ENCODE measurements at regions not wholly inside any gene's neighbourhood (a gene's known extent, or its start where the extent isn't known, plus 50 kb on each side); places are given as distances from the start of the nearest gene placed in this dataset.

GRCh38 chr1:240008298-240008697 is 83.4 kb upstream of the FMN2 start:
- H3K27ac ChIP-seq: no peak overlapping the region
- intact Hi-C loops (cut with DNase I): no loop called here
- no peak for TF ChIP-seq POLR2A (IDR thresholded peaks at IDR 0.05)
- TF ChIP-seq, protein P1, sequence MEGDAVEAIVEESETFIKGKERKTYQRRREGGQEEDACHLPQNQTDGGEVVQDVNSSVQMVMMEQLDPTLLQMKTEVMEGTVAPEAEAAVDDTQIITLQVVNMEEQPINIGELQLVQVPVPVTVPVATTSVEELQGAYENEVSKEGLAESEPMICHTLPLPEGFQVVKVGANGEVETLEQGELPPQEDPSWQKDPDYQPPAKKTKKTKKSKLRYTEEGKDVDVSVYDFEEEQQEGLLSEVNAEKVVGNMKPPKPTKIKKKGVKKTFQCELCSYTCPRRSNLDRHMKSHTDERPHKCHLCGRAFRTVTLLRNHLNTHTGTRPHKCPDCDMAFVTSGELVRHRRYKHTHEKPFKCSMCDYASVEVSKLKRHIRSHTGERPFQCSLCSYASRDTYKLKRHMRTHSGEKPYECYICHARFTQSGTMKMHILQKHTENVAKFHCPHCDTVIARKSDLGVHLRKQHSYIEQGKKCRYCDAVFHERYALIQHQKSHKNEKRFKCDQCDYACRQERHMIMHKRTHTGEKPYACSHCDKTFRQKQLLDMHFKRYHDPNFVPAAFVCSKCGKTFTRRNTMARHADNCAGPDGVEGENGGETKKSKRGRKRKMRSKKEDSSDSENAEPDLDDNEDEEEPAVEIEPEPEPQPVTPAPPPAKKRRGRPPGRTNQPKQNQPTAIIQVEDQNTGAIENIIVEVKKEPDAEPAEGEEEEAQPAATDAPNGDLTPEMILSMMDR (IDR thresholded peaks at IDR 0.05): no peak
- H3K27me3 ChIP-seq: no peaks in the 10 kb centered on the region
- no peak for DNase-seq
- no peaks in the 10 kb centered on the region for H3K4me1 ChIP-seq
- H3K4me3 ChIP-seq: no peak overlapping the region
- H3K9me3 ChIP-seq: no peaks in the 10 kb centered on the region
- WGBS (ENCODE audit: insufficient coverage, low coverage, low lambda C conversion rate, missing lambda C conversion rate): 43% methylated on average over 3 of the region's 5 CpGs
- no peak for ATAC-seq
- H3K36me3 ChIP-seq: no peaks in the 10 kb centered on the region

DNA sequence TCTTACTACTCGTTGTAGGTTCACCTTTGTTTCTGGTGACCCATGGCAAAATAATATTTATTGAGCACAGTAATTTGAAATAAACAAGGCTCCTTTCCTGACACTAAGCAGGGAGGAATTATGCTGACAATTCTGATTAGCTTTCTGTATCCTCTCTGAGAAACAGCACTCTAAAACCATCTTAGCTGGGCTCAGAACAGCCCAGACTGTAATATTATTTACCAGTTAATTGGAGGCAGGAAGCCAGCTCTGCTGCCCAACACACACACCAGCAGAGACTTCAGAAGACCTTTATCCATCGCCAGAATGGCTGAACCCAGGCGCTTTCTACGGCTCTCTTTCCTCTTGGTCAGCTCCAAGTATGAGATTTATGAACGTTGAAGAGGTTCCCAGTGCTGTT is 77.6 kb upstream of the FMN2 start:
- Histone ChIP-seq H3K4me3 (no peak overlapping the region), H3K4me1 (no peaks in the 10 kb centered on the region), H3K9me3 (no peaks in the 10 kb centered on the region), H3K36me3 (no peaks in the 10 kb centered on the region), H3K27ac (no peak overlapping the region), H3K27me3 (no peaks in the 10 kb centered on the region)
- 45% methylated on average over 5 of the region's 5 CpGs for WGBS (ENCODE audit: insufficient coverage, low coverage, low lambda C conversion rate, missing lambda C conversion rate)
- ATAC-seq (no peak), DNase-seq (no peak)
- TF ChIP-seq, protein P1 (IDR thresholded peaks at IDR 0.05): no peak
- no peak for TF ChIP-seq POLR2A (IDR thresholded peaks at IDR 0.05)
- intact Hi-C loops (cut with DNase I): no loop called here

DNA sequence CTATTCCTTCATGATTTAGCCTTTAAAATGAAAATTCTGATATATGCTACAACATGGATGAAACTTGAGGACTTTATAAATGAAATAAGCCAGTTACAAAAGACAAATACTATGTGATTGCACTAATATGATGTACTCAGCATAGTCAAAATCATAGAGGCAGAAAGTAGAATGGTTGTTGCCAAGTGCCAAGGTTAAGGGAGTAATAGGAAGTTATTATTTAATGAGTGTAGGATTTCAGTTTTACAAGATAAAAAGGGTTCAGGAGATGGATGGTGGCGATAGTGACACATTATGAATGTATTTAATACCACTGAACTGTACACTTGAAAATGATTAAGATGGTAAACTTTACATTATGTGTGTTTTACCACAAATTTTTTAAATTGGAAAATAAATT is 73.1 kb upstream of the FMN2 start:
- intact Hi-C loops (cut with DNase I): no loop called here
- no peak for TF ChIP-seq POLR2A (IDR thresholded peaks at IDR 0.05)
- Histone ChIP-seq H3K27ac (no peak overlapping the region), H3K4me3 (no peak overlapping the region), H3K36me3 (no peaks in the 10 kb centered on the region), H3K27me3 (no peaks in the 10 kb centered on the region), H3K4me1 (no peaks in the 10 kb centered on the region), H3K9me3 (no peaks in the 10 kb centered on the region)
- 0% methylated on average over 1 of the region's 1 CpG for WGBS (ENCODE audit: insufficient coverage, low coverage, low lambda C conversion rate, missing lambda C conversion rate)
- ATAC-seq: no peak
- DNase-seq: no peak

DNA sequence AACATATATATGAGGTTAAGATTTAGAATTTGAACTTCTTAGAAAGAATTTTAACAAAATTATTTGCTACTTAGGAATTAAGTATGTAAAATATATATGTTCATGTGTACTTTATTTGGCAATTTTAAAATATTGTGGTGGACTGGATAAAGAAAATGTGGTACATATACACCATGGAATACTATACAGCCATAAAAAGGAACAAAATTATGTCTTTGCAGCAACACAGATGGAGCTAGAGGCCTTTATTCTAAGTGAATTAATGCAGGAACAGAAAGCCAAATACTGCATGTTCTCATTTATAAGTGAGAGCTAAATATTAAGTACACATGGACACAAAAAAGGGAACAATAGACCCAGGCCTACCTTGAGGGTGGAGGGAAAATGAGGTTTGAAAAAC is 72.2 kb upstream of the FMN2 start:
- H3K36me3 ChIP-seq: no peaks in the 10 kb centered on the region
- no peaks in the 10 kb centered on the region for H3K9me3 ChIP-seq
- no peaks in the 10 kb centered on the region for H3K27me3 ChIP-seq
- H3K4me3 ChIP-seq: no peak overlapping the region
- H3K27ac ChIP-seq: no peak overlapping the region
- no peaks in the 10 kb centered on the region for H3K4me1 ChIP-seq
- TF ChIP-seq, protein P1 (IDR thresholded peaks at IDR 0.05): no peak
- TF ChIP-seq POLR2A (IDR thresholded peaks at IDR 0.05): no peak
- DNase-seq (no peak), ATAC-seq (no peak)
- intact Hi-C loops (cut with DNase I): no loop called here

GRCh38 chr1:240020871-240021270 is 70.8 kb upstream of the FMN2 start:
- no peak overlapping the region for H3K27ac ChIP-seq
- intact Hi-C loops (cut with DNase I): no loop called here
- TF ChIP-seq, protein P1 (IDR thresholded peaks at IDR 0.05): no peak
- TF ChIP-seq POLR2A (IDR thresholded peaks at IDR 0.05): no peak
- no peaks in the 10 kb centered on the region for H3K36me3 ChIP-seq
- 55% methylated on average over 3 of the region's 3 CpGs for WGBS (ENCODE audit: insufficient coverage, low coverage, low lambda C conversion rate, missing lambda C conversion rate)
- H3K9me3 ChIP-seq: no peaks in the 10 kb centered on the region
- H3K4me1 ChIP-seq: no peaks in the 10 kb centered on the region
- H3K4me3 ChIP-seq: no peak overlapping the region
- ATAC-seq (no peak), DNase-seq (no peak)
- H3K27me3 ChIP-seq: no peaks in the 10 kb centered on the region

Data from right lobe of liver (tissue), 6 donors.